ENCODE measurements at regions not wholly inside any gene's neighbourhood (a gene's known extent, or its start where the extent isn't known, plus 50 kb on each side); places are given as distances from the start of the nearest gene placed in this dataset.

DNA sequence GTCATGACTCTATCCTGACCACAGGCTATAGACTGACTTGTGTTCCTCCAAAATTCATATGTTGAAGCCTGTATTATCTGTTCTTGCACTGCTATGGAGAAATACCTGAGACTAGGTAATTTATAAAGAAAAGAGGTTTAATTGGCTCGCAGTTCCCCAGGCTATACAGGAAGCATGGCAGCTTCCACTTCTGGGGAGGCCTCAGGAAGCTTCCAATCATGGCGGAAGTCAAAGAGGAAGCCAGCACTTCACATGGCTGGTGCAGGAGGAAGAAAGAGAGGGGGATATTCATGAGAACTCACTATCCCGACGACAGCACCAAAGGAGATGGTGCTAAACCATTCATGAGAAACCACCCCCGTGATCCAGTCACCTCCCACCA, 84.3 kb upstream of the KDM7A start:
- H3K4me3 Mint-ChIP-seq, result no peak overlapping the region
- Histone ChIP-seq H4K8ac (replicated peaks; ENCODE audit: insufficient read length, low read depth, low read length) (no peak overlapping the region), H3K4me1 (ENCODE audit: insufficient read depth, low read length) (no peaks in the 10 kb centered on the region), H4K91ac (ENCODE audit: insufficient read length, low read depth, low read length) (no peak overlapping the region), H3K14ac (ENCODE audit: insufficient read depth, low read length) (no peak overlapping the region), H3K9me3 (ENCODE audit: control insufficient read depth, low read depth, low read length) (no peaks in the 10 kb centered on the region), H2BK120ac (ENCODE audit: low read depth, low read length, poor library complexity, severe bottlenecking) (no peak overlapping the region), H3T11ph (ENCODE audit: low read length) (no peak overlapping the region), H3K27me3 (ENCODE audit: insufficient read depth, low read length) (no peaks in the 10 kb centered on the region), H2BK15ac (ENCODE audit: low read depth, low read length) (no peak overlapping the region), H2AK5ac (ENCODE audit: insufficient read length, low read length) (no peak overlapping the region), H2BK12ac (ENCODE audit: insufficient read length, low read depth, low read length) (no peak overlapping the region), H2BK20ac (ENCODE audit: low read depth, low read length, poor library complexity, severe bottlenecking) (no peak overlapping the region), H3K4ac (ENCODE audit: low read depth, low read length) (no peak overlapping the region), H3K79me1 (ENCODE audit: insufficient read depth, low read depth, low read length, poor library complexity, severe bottlenecking) (no peaks in the 10 kb centered on the region), H3K56ac (ENCODE audit: insufficient read length, low read depth, low read length) (no peak overlapping the region), H4K20me1 (ENCODE audit: control insufficient read depth, insufficient read depth, insufficient read length) (no peaks in the 10 kb centered on the region), H3K9ac (ENCODE audit: extremely low read depth, insufficient read length, low read length) (no peak overlapping the region), H4K5ac (ENCODE audit: insufficient read length, low read depth, low read length) (no peak overlapping the region), H3K27ac (ENCODE audit: insufficient read length, low read depth, low read length) (no peak overlapping the region), H3K18ac (ENCODE audit: insufficient read length, low read depth, low read length) (no peak overlapping the region), H3K79me2 (ENCODE audit: insufficient read depth, low read length) (no peaks in the 10 kb centered on the region), H3K4me2 (ENCODE audit: insufficient read depth, insufficient read length, low read length) (no peak overlapping the region), H2AFZ (ENCODE audit: low read length) (no peak overlapping the region), H3K23me2 (ENCODE audit: insufficient read length, low read depth, low read length, poor library complexity, severe bottlenecking) (no peaks in the 10 kb centered on the region), H2BK5ac (ENCODE audit: insufficient read length, low read length) (no peak overlapping the region), H3K23ac (ENCODE audit: insufficient read length, low read depth, low read length) (no peak overlapping the region)
- H3K4me1 Mint-ChIP-seq, result peaks cover 3 to 9% of the 10 kb centered on the region in 2 experiments; a peak in 2 of 4 replicates
- no peak overlapping the region for H3K27ac Mint-ChIP-seq
- no peak for DNase-seq
- WGBS (ENCODE audit: extremely low coverage, insufficient read length, low lambda C conversion rate), result no CpG with 5 or more reads among the region's 5 CpGs
- H3K27me3 Mint-ChIP-seq (ENCODE audit: low read depth), result no peaks in the 10 kb centered on the region; the same call in 1 of the 2 replicates
- TF ChIP-seq, protein P1, sequence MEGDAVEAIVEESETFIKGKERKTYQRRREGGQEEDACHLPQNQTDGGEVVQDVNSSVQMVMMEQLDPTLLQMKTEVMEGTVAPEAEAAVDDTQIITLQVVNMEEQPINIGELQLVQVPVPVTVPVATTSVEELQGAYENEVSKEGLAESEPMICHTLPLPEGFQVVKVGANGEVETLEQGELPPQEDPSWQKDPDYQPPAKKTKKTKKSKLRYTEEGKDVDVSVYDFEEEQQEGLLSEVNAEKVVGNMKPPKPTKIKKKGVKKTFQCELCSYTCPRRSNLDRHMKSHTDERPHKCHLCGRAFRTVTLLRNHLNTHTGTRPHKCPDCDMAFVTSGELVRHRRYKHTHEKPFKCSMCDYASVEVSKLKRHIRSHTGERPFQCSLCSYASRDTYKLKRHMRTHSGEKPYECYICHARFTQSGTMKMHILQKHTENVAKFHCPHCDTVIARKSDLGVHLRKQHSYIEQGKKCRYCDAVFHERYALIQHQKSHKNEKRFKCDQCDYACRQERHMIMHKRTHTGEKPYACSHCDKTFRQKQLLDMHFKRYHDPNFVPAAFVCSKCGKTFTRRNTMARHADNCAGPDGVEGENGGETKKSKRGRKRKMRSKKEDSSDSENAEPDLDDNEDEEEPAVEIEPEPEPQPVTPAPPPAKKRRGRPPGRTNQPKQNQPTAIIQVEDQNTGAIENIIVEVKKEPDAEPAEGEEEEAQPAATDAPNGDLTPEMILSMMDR (conservative IDR thresholded peaks at IDR 0.05), result no peak
- H3K9me3 Mint-ChIP-seq, result peaks cover 8 to 10% of the 10 kb centered on the region in 2 experiments; a peak in 4 of 5 replicates
- H3K36me3 Mint-ChIP-seq (ENCODE audit: insufficient read depth in 1 of 3, low read depth in 3 of 3), result peaks cover 0 to 8% (median 0%) of the 10 kb centered on the region in 3 experiments; a peak in 2 of 7 replicates

All from H9 (cell line).